ENCODE measurements at regions not wholly inside any gene's neighbourhood (a gene's known extent, or its start where the extent isn't known, plus 50 kb on each side); places are given as distances from the start of the nearest gene placed in this dataset.
A peak's percentile ranks its signal among the peaks of the same experiment; 100 is the strongest.

DNA sequence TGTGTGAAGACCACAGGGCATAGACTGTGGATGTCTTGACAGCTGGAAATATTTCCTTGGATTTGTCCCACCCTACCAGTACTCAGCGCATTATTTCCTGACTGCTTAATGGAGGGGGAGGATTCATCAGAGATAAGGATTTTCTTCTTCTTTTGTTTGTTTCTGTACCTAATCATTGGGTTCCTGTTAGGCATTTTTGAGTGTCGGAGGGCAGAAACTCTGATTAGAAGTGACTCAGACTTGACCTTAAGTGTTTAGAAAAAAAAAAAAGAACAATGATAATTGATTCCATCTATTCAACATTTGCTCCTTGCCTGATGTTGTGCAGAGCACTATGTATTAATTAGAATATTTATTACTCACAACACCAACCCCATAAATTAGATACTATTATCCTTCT is 78.5 kb upstream of the SYNPR start:
- no peaks in the 10 kb centered on the region for H3K79me2 ChIP-seq (replicated peaks; ENCODE audit: insufficient read depth, low read length)
- no peaks in the 10 kb centered on the region for H3F3A ChIP-seq (ENCODE audit: insufficient read depth, low read length, poor library complexity, severe bottlenecking)
- H3K4me3 ChIP-seq (ENCODE audit: low read length): no peak overlapping the region
- no peak overlapping the region for H3K9ac ChIP-seq (ENCODE audit: low read length)
- no peak for TF ChIP-seq POLR2AphosphoS5 (IDR thresholded peaks at IDR 0.05)
- H3K9me2 ChIP-seq (ENCODE audit: insufficient read depth, low read length): no peaks in the 10 kb centered on the region
- H3K27ac ChIP-seq (ENCODE audit: low read length): no peak overlapping the region
- H3K27me3 ChIP-seq (ENCODE audit: insufficient read depth, low read depth, low read length): no peaks in the 10 kb centered on the region
- no peaks in the 10 kb centered on the region for H3K9me3 ChIP-seq (ENCODE audit: low read length)
- H2AFZ ChIP-seq (ENCODE audit: low read depth, low read length): no peak overlapping the region
- H3K4me2 ChIP-seq (ENCODE audit: low read length): no peak overlapping the region
- no peaks in the 10 kb centered on the region for H3K36me3 ChIP-seq (ENCODE audit: insufficient read depth, low read length)
- H4K20me1 ChIP-seq (ENCODE audit: insufficient read depth): no peaks in the 10 kb centered on the region

DNA sequence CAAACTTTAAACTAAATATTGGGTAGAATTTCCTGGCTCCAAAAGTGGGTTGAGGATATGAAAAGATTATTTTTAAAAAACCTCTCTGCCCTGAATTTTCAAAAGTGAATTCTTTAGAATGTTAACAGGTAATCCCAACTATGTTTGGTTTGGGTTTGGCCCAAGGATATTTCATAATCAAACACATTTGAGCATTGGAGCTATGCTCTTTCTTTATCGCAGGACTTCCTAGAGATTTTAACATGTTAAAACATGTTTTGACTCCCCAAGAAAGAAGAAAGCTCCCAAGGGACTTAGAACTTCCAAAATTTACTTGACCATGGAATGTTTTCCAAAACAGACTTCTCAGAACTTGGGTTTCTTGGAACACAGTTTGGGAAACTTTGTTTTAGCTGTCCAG is 75.6 kb upstream of the SYNPR start:
- Histone ChIP-seq H3K36me3 (ENCODE audit: insufficient read depth, low read length) (no peaks in the 10 kb centered on the region), H3F3A (ENCODE audit: insufficient read depth, low read length, poor library complexity, severe bottlenecking) (peaks cover 2% of the 10 kb centered on the region), H2AFZ (ENCODE audit: low read depth, low read length) (no peak overlapping the region), H3K9me2 (ENCODE audit: insufficient read depth, low read length) (no peaks in the 10 kb centered on the region), H3K27ac (ENCODE audit: low read length) (no peak overlapping the region), H4K20me1 (ENCODE audit: insufficient read depth) (no peaks in the 10 kb centered on the region), H3K9ac (ENCODE audit: low read length) (no peak overlapping the region), H3K9me3 (ENCODE audit: low read length) (no peaks in the 10 kb centered on the region), H3K4me3 (ENCODE audit: low read length) (no peak overlapping the region), H3K4me2 (ENCODE audit: low read length) (no peak overlapping the region), H3K79me2 (replicated peaks; ENCODE audit: insufficient read depth, low read length) (no peaks in the 10 kb centered on the region), H3K27me3 (ENCODE audit: insufficient read depth, low read depth, low read length) (no peaks in the 10 kb centered on the region)
- TF ChIP-seq RAD21 (conservative IDR thresholded peaks at IDR 0.05) (no peak), REST (IDR thresholded peaks at IDR 0.05; ENCODE audit: borderline replicate concordance) (no peak), EP300 (conservative IDR thresholded peaks at IDR 0.05; ENCODE audit: poor library complexity, severe bottlenecking) (no peak), CTCF (IDR thresholded peaks at IDR 0.05; ENCODE audit: poor library complexity, severe bottlenecking) (no peak)

DNA sequence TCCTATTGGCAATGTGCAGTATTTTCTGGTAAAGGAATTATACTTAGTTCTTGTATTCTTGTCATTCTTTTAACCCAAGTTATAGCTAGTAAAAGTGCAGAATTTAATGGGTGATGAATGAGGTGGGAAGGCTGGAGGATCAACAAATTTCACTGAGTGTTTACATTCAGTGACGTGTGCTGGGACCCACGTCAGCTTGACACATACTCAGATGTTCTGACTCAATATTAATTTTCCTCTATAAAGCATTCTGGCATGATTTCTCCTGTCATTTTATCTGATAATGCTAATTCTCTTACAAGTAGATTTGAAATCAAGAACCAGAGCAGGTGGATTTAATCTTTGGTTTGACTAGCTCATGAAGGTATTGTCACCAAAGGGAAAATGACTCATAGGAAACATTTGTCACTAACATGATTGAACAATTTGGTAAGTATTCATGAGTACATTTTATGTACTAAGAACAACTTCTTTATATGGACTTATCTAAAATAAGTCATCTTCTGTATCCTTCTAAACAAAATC is 71.0 kb upstream of the SYNPR start:
- Histone ChIP-seq H3K4me3 (ENCODE audit: low read length) (no peak overlapping the region), H4K20me1 (ENCODE audit: insufficient read depth) (no peaks in the 10 kb centered on the region), H3K79me2 (replicated peaks; ENCODE audit: insufficient read depth, low read length) (no peaks in the 10 kb centered on the region), H3F3A (ENCODE audit: insufficient read depth, low read length, poor library complexity, severe bottlenecking) (peaks cover 2% of the 10 kb centered on the region), H3K9me2 (ENCODE audit: insufficient read depth, low read length) (no peaks in the 10 kb centered on the region), H3K27me3 (ENCODE audit: insufficient read depth, low read depth, low read length) (no peaks in the 10 kb centered on the region), H3K9me3 (ENCODE audit: low read length) (no peaks in the 10 kb centered on the region), H3K36me3 (ENCODE audit: insufficient read depth, low read length) (no peaks in the 10 kb centered on the region), H2AFZ (ENCODE audit: low read depth, low read length) (no peak overlapping the region), H3K4me2 (ENCODE audit: low read length) (no peak overlapping the region), H3K9ac (ENCODE audit: low read length) (no peak overlapping the region), H3K27ac (ENCODE audit: low read length) (no peak overlapping the region)
- TF ChIP-seq SMC3 (conservative IDR thresholded peaks at IDR 0.05; ENCODE audit: poor library complexity): no peak
- peak; percentile 21 for TF ChIP-seq EP300 (conservative IDR thresholded peaks at IDR 0.05; ENCODE audit: poor library complexity, severe bottlenecking)

All from neural cell (in vitro differentiated cells).